Esophagus squamous epithelium (tissue), 5 donors: ENCODE measurements at regions not wholly inside any gene's neighbourhood (a gene's known extent, or its start where the extent isn't known, plus 50 kb on each side); places are given as distances from the start of the nearest gene placed in this dataset.

Experiments
- DNase-seq: peaks from one replicate; lab custom pipeline; 2025; lab: John Stamatoyannopoulos, UW
- H3K27ac ChIP-seq, 4 donors: fragments of 200-600 bp; sonication (generic); one replicate each; pipeline ENCODE4 v1.5.1; 2016 to 2019; ENCODE audit warnings: mild to moderate bottlenecking in 1 of 4
- H3K27me3 ChIP-seq, 4 donors: fragments of 200-600 bp; sonication (generic); 1 replicate in 3 of 4; 2 replicates in 1 of 4; pipeline versions ENCODE4 v1.5.1 to v1.6.0; 2017 to 2021; ENCODE audit warnings: antibody characterized with exemption in 1 of 4
- H3K36me3 ChIP-seq, 3 donors: fragments of 200-600 bp; sonication (generic); one replicate each; pipeline ENCODE4 v1.5.1; 2016 to 2019
- H3K4me1 ChIP-seq, 3 donors: fragments of 200-600 bp; sonication (generic); one replicate each; pipeline ENCODE4 v1.5.1; 2017 to 2019
- H3K4me3 ChIP-seq, 4 donors: fragments of 200-600 bp; sonication (generic); 1 replicate in 3 of 4; 2 replicates in 1 of 4; pipeline ENCODE4 v1.5.1; 2016 to 2019; ENCODE audit warnings: mild to moderate bottlenecking in 2 of 4, moderate library complexity in 1 of 4
- H3K9me3 ChIP-seq, 3 donors: fragments of 200-600 bp; sonication (generic); one replicate each; pipeline ENCODE4 v1.5.1; 2016 to 2019
- POLR2A ChIP-seq, 4 donors: fragments of 450-650 bp; IDR thresholded peaks; one replicate each; pipeline ENCODE4 v1.6.1; 2017; ENCODE audit warnings: antibody characterized with exemption in 4 of 4, mild to moderate bottlenecking in 4 of 4, moderate library complexity in 3 of 4
- WGBS, 2 donors: methylation state at CpG; one replicate each; pipeline ENCODE4 v1.1.5; 2018; 5-methylcytosine and 5-hydroxymethylcytosine counted together
- intact Hi-C: fragments of 100-400 bp; cut with DNase I; formaldehyde crosslinking; loops from one replicate; pipeline ENCODE4 v1.15.0; 2022
- TF ChIP-seq, protein P1 (sequence below), 6 experiments: fragments of 450-650 bp in 4 of 6; fragments of 200-600 bp in 2 of 6; sonication (generic) in 2 of 6; IDR thresholded peaks; one replicate each; pipeline ENCODE4 v1.5.1; 2016 to 2019; ENCODE audit warnings: antibody characterized with exemption in 6 of 6, mild to moderate bottlenecking in 4 of 6, moderate library complexity in 4 of 6
- donor health status: DM: yes; HTN: yes; CAD: no.

DNA sequence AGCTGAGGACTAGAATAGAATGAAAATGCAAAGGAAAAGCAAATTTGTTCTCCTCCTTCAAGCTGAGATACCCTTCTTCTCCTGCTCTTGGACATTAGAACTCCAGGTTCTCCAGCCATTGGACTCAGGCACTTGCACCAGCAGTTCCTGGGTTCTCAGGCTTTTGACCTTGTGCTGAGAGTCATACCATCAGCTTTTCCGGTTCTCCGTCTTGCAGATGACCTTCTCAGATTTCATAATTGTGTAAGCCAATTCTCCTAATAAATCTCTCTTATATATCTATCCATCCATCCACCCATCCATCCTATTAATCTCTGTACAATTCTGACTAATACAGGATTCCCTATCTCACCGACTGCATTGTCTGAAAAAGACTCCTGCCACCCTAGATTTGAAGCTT is 108.3 kb downstream of the AHR start:
- intact Hi-C loops: no loop called here
- H3K9me3 ChIP-seq: no peaks in the 10 kb centered on the region
- 53 to 71% methylated on average over 3 of the region's 3 CpGs for WGBS, 2 donors
- no peaks in the 10 kb centered on the region for H3K27me3 ChIP-seq
- peaks cover 0 to 17% (median 3%) of the 10 kb centered on the region in 3 donors for H3K4me1 ChIP-seq
- no peak for TF ChIP-seq POLR2A (IDR thresholded peaks at IDR 0.05)
- TF ChIP-seq, protein P1, sequence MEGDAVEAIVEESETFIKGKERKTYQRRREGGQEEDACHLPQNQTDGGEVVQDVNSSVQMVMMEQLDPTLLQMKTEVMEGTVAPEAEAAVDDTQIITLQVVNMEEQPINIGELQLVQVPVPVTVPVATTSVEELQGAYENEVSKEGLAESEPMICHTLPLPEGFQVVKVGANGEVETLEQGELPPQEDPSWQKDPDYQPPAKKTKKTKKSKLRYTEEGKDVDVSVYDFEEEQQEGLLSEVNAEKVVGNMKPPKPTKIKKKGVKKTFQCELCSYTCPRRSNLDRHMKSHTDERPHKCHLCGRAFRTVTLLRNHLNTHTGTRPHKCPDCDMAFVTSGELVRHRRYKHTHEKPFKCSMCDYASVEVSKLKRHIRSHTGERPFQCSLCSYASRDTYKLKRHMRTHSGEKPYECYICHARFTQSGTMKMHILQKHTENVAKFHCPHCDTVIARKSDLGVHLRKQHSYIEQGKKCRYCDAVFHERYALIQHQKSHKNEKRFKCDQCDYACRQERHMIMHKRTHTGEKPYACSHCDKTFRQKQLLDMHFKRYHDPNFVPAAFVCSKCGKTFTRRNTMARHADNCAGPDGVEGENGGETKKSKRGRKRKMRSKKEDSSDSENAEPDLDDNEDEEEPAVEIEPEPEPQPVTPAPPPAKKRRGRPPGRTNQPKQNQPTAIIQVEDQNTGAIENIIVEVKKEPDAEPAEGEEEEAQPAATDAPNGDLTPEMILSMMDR (IDR thresholded peaks at IDR 0.05): no peak
- no peak for DNase-seq
- no peak overlapping the region for H3K4me3 ChIP-seq
- H3K36me3 ChIP-seq: no peaks in the 10 kb centered on the region
- H3K27ac ChIP-seq: peak overlapping the region in 1 of 4 donors; percentile 61

GRCh38 chr7:17407229-17407628 is 108.8 kb downstream of the AHR start:
- no peaks in the 10 kb centered on the region for H3K36me3 ChIP-seq
- DNase-seq: no peak
- H3K9me3 ChIP-seq: no peaks in the 10 kb centered on the region
- intact Hi-C loops: no loop called here
- H3K27ac ChIP-seq: peak overlapping the region in 1 of 4 donors; percentile 61
- peaks cover 0 to 17% (median 3%) of the 10 kb centered on the region in 3 donors for H3K4me1 ChIP-seq
- no peak for TF ChIP-seq POLR2A (IDR thresholded peaks at IDR 0.05)
- TF ChIP-seq, protein P1 (IDR thresholded peaks at IDR 0.05): no peak
- no peak overlapping the region for H3K4me3 ChIP-seq
- no peaks in the 10 kb centered on the region for H3K27me3 ChIP-seq

GRCh38 chr7:17408245-17408903 is 109.9 kb downstream of the AHR start:
- Histone ChIP-seq H3K9me3 (no peaks in the 10 kb centered on the region), H3K4me3 (no peak overlapping the region), H3K36me3 (no peaks in the 10 kb centered on the region), H3K27me3 (no peaks in the 10 kb centered on the region), H3K27ac (peak overlapping the region in 3 of 4 donors; percentile 0 to 61 (median 50)), H3K4me1 (peaks cover 0 to 17% (median 3%) of the 10 kb centered on the region in 3 donors)
- TF ChIP-seq, protein P1 (IDR thresholded peaks at IDR 0.05): no peak
- no peak for TF ChIP-seq POLR2A (IDR thresholded peaks at IDR 0.05)
- intact Hi-C loops: no loop called here
- no peak for DNase-seq
- 11 to 23% methylated on average over 5 of the region's 5 CpGs for WGBS, 2 donors

- no peak for TF ChIP-seq POLR2A (IDR thresholded peaks at IDR 0.05)
- TF ChIP-seq, protein P1 (IDR thresholded peaks at IDR 0.05): no peak
- Histone ChIP-seq H3K4me3 (no peak overlapping the region), H3K9me3 (no peaks in the 10 kb centered on the region), H3K27ac (peak overlapping the region in 1 of 4 donors; percentile 61), H3K27me3 (no peaks in the 10 kb centered on the region), H3K4me1 (peaks cover 0 to 17% (median 3%) of the 10 kb centered on the region in 3 donors), H3K36me3 (no peaks in the 10 kb centered on the region)
- intact Hi-C loops: no loop called here
- 70 to 71% methylated on average over 4 of the region's 4 CpGs for WGBS, 2 donors
- no peak for DNase-seq
Observed at GRCh38 chr7:17408904-17409290, 110.4 kb downstream of the AHR start.

- TF ChIP-seq POLR2A (IDR thresholded peaks at IDR 0.05): no peak
- TF ChIP-seq, protein P1 (IDR thresholded peaks at IDR 0.05): no peak
- Histone ChIP-seq H3K27me3 (no peaks in the 10 kb centered on the region), H3K4me3 (no peak overlapping the region), H3K4me1 (peaks cover 0 to 12% (median 3%) of the 10 kb centered on the region in 3 donors), H3K9me3 (no peaks in the 10 kb centered on the region), H3K36me3 (no peaks in the 10 kb centered on the region), H3K27ac (no peak overlapping the region)
- no peak for DNase-seq
- 65 to 84% methylated on average over 3 of the region's 3 CpGs for WGBS, 2 donors
- intact Hi-C loops: no loop called here
Observed at GRCh38 chr7:17411922-17412321, 113.5 kb downstream of the AHR start.
